ENCODE measurements at regions not wholly inside any gene's neighbourhood (a gene's known extent, or its start where the extent isn't known, plus 50 kb on each side); places are given as distances from the start of the nearest gene placed in this dataset.

DNA sequence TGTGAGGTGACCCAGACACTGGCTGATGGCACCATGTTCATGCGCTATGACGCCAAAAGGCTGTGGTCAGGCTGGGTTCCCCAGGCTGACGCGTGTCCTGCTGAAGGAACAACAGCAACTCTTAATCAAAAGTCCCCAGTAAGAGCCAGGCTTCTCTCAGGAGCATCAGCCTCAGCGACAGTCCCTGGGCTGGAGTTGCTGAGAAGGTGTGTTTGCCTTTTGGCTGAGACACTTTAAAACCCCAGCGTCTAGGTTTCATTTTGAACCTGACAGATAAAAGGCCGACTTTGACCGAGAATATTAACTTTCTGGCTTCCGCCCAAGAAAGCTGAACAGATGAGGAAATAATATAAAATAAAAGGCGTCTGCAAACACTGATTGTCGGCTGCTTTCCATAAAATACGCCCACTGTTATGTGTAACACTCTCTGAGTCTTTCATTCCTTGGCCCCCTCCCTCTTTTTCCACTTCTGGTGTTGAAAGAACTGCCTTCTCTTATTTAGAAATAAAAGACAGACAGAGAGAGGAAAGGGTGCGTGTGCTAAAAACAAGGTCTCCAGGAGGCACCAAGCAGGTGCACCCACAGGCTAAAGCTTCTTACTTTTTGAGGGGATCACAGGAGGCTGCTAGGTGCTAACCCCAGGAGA lies 373.6 kb downstream of the MID1IP1 start:
- TF ChIP-seq MAFK (IDR thresholded peaks at IDR 0.05; ENCODE audit: low read depth, low read length) (no peak), BHLHE40 (IDR thresholded peaks at IDR 0.05; ENCODE audit: low read depth, low read length) (no peak), CEBPB (IDR thresholded peaks at IDR 0.05; ENCODE audit: low read depth, low read length) (no peak), POLR2A (IDR thresholded peaks at IDR 0.05; ENCODE audit: low read depth, low read length) (no peak), MAZ (IDR thresholded peaks at IDR 0.05; ENCODE audit: borderline replicate concordance, low read depth, low read length) (no peak)
- TF ChIP-seq, protein P1, sequence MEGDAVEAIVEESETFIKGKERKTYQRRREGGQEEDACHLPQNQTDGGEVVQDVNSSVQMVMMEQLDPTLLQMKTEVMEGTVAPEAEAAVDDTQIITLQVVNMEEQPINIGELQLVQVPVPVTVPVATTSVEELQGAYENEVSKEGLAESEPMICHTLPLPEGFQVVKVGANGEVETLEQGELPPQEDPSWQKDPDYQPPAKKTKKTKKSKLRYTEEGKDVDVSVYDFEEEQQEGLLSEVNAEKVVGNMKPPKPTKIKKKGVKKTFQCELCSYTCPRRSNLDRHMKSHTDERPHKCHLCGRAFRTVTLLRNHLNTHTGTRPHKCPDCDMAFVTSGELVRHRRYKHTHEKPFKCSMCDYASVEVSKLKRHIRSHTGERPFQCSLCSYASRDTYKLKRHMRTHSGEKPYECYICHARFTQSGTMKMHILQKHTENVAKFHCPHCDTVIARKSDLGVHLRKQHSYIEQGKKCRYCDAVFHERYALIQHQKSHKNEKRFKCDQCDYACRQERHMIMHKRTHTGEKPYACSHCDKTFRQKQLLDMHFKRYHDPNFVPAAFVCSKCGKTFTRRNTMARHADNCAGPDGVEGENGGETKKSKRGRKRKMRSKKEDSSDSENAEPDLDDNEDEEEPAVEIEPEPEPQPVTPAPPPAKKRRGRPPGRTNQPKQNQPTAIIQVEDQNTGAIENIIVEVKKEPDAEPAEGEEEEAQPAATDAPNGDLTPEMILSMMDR (conservative IDR thresholded peaks at IDR 0.05; ENCODE audit: low read depth, low read length): no peak

Data from IMR-90 (cell line).